GM21526 (cell line): ENCODE measurements at regions not wholly inside any gene's neighbourhood (a gene's known extent, or its start where the extent isn't known, plus 50 kb on each side); places are given as distances from the start of the nearest gene placed in this dataset.

Experiments used
- ATAC-seq: cut with Tn5 transposase; IDR thresholded peaks from one replicate; pipeline ENCODE4 v1.9.1; 2021; ENCODE audit warnings: moderate library complexity; ENCODE audit not compliant: unreplicated experiment, low FRiP score

DNA sequence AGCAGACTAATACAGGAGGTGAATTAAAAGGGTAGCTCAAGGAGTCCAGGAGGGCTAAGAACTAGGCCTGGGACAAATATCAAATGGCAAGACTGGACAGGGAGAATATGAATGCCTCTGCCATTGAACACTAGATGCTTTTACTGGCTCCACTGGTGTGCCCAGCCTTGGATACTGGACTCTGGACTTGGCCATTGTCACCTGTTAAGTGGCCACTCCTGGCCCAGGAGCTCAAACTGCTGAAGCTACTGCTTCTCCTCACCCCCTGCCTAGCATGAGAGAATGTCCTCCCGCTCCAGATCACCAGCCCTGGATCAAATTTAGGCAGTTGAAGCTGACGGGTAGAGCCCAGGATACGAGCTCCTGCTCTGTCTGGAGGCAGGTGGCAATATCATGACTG, 170.8 kb downstream of the DDX1 start:
- ATAC-seq: no peak

DNA sequence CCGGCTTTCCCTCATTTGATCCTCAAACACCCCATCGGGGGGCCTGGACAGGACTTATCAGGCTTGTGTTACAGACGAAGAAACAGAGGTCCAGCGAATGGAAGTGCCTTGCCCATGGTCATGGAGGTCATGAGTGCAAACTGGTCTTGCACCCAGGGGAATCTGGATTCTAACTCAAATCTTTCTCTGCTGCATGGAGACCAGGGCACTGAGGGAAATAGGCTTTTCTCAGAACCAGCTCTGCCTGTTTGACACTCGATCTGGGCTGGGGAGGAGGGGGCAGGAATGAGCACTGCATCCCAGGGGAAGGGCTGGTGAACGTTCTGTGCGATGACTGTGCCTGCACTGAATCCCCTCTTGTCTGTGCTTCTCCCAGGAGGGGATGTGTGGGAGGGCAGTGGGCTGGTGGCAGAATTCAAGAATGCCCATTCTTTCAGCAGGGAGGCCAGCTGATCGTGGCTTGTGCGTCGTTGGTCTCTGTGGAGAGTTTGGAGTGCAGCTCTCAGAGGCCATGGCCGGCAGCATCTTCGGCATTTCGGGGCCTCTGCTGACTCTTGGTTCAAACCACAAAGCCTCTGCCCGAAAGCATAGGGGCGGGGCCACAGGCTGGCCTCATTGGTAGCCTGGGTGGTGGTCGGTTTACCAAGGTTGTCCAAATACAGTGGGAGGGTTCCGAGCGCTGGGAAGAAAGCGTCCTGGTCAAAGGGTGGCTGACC, 171.6 kb downstream of the DDX1 start:
- no peak for ATAC-seq

DNA sequence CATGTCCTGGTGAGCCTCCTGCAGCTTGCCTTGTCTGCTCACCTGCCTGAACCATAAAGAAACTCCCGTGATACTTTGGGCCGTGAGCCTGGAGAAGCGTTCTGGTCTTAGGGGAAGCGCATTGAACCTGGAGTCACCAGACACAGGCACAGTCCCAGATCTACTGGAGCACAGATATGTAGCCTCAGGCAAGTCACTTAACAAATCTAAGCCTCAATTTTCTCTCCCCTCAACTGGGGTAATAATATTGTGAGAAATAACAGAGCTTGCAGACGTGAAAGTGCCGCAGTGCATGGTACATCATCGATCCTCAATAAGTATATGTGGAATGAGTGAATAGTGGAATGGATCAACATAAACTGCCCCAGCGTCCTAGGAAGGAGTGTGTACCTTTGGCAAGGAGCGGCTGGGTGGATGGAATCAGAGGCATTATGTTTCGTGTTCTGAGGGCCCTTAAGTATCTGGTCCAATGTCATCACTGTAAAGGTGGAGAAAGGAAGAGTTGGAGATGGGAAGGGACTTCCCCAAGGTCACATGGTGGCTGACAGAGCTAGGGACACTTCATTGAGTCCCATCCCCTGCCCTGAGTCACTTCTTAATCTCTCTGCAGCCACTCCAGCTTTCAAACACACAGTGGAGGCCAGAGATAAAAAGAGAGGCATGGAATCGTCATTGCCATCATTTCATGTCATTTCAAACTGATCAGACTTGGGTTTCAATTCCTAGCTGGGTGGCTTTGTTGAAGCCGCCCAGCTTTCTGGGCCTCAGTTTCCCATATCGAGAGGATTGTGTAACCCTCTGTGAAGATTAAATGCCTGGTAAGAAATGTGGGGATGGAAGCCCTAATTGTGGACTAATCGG, 172.4 kb downstream of the DDX1 start:
- ATAC-seq: no peak

DNA sequence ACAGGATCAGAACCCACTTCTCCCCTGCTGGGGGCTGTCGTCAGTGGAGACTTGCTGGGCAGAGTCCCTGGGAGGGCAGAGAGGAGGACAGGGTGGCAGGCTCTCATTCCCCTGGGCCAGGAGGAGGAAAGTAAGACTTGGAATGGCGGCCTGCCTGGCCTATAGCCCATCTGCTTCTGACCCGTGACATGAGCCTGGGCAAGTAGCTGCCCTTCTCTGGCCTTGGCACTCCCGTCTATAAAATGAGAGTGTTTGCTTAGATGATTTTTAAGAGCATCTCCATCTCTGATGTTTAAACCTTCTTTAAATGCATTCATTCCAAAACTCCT, 173.0 kb downstream of the DDX1 start:
- ATAC-seq: no peak

DNA sequence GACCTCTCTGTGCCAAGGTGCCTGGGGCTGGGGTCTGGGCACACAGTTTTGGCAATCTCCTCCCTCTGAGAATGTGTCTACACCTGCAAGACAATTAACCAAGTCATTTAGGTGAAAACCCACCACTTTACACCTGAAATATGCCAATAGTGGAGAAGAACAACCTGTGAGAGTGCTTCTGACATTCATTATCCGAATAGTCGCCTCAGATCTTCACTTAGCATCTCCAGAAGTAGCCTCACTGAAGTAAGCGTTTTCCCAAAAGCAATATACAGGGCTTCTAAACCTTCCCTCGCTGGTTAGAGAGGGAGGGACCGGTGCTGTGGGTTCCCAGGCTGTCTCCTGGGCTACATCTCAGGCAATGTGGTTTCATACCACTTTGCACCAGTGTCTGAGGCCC, 173.5 kb downstream of the DDX1 start:
- no peak for ATAC-seq

DNA sequence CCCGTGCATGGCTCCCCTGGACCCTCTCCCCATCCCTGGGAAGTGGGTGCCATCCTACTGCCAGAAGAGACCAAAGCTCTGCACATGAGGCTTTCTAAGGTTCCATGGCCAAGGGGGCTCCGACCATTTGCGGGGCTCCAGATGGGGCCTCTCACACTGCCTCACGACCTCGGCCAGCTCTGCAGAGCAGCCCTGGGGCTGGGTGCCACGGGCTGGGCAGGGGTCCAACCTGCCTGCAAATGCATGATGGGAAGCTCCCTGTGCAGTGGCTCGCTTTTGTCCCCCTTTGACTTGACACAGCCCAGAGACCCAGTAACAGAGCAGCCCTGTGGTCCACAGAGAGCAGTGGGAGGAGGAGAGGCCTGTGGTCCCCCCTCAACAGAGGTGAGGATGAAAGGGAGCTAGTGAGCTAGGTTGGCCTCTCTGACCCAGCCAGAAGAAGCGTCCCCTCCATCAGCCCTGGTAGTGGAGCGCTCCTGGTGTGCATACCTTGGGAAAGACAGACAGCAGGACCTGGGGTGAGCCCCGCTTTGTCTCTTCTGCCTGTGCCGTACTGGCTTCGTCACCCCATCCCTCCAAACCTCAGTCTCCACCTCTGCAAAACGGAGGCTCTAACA, 174.1 kb downstream of the DDX1 start:
- ATAC-seq: no peak

DNA sequence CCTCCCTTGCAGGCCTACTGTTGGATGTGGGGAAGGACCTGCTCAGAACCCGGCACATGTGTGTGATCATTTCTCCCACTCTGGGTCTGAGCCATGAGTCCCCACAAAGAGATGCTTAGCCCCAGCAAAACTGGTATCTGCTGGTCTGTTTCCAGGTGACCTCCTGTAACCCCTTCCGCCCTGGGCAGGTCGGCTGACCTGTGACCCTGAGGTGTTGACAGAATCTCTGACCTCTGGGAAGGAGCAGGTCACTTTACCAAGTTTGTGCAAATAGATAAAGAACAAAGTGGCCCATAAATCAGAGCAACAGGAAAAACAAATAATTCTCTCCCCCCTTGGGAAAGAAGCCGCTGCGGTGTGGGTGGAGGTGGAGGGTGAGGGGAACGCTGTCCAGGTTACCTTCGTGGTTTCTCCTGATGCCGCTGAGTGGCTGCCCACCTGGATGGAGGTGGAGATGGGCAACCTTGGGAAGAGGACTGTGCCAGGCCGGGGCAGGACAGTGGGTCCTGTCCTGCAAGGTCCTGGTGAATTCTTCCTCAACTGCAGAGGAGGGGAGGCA, 174.0 kb upstream of the MYCN start:
- no peak for ATAC-seq

DNA sequence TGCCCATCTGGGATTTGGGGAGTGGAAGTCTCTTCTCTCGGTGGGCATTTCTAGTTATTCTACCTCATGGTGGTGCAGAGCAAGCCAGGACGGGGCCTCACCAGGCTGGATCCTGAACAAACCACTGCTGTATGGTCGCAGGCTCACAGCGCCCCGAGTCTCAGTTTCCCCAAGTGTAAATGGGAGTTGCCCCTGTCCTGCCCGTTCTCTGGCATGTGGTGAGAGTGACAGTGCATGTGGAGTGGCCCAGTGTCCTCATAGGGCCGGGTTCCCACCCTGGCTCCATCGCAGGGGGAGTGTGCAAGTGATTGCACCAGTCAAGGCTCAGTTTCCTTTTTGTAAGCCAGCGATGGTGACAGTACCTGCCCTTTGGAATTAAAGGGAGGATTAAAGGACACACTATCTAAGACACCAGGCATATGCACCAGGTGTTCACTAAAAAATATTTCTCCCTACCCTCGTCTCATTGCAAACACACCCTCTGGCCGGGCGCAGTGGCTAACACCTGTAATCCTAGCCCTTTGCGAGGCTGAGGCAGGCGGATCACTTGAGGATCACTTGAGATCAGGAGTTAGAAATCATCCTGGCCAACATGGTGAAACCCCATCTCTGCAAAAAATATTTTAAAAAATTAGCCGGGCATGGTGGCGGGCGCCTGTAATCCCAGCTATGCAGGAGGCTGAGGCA, 173.3 kb upstream of the MYCN start:
- ATAC-seq: no peak

DNA sequence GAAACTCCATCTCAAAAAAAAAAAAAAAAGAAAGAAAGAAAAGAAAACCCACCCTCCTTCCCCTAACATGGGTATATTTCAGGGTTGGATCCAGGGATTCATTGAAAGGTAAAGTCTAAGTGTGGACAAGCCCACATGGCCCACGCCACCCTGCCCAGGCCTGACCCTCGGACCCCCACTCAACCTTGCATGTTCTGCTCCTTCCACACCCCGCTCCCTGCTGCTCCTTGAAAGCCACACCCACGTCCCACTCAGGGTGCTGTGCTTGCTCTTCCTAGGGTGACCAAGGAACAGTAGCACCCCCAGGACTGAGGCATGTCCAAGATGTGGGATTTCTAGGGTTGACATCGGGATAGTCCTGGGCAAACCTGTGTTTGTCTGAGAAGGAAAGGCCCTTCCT, 172.7 kb upstream of the MYCN start:
- ATAC-seq: no peak

DNA sequence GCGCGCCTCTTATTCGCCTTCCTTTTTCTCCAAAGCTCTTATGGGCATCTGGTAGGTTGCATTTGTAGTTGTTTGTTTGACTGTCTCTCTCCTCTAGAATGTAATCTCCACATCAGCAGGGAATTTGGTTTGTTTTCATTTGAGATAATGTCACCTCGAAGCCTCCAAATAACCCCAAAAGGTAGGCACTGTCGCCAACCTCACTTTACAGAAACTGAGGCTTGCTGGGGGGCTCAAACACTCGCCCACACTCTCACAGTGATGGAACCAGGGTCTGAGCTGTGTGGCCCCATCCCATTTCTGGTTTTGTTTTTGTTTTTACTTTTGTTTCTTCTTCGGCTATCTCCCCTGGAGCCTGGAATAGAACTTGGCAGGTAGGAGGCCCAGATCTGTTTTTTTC, 172.2 kb upstream of the MYCN start:
- no peak for ATAC-seq

DNA sequence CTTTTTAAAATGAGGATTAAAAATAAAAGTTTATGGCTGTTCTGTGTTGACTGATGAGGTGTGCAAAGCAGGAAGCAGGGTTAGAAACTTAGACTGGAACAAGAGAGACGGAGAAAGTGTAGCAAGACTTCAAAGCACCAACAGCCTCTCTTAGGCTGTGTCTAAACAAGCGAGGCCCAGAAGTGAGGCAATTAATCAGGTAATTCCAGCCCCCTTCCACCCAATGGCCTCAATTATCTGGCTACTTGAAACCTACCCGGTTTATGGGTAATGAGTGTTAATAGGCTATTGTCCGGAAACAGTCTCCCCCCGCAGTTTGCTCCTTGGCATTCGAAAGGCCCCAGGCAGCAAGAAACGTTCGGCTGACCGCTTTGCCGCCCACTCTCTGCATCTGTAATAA, 171.7 kb upstream of the MYCN start:
- ATAC-seq: no peak

DNA sequence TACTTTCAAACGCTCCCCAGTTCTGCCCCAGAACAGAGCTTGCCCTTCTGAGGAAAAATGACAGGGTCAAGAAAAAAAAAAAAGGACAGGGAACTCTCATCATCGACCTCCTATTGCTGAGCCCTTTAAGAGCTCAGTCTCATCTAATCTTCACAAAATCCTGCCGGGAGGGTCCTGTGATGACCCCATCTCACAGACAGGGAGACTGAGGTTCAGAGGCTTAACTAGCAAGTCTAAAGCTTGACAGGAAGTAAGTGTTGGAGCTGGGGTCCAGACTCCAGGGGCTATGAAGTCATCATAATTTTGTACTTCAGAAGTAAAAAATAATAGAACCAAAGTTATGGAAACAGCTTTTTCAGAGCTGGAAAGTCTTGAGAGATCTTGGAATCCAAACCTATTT, 171.1 kb upstream of the MYCN start:
- ATAC-seq: no peak

DNA sequence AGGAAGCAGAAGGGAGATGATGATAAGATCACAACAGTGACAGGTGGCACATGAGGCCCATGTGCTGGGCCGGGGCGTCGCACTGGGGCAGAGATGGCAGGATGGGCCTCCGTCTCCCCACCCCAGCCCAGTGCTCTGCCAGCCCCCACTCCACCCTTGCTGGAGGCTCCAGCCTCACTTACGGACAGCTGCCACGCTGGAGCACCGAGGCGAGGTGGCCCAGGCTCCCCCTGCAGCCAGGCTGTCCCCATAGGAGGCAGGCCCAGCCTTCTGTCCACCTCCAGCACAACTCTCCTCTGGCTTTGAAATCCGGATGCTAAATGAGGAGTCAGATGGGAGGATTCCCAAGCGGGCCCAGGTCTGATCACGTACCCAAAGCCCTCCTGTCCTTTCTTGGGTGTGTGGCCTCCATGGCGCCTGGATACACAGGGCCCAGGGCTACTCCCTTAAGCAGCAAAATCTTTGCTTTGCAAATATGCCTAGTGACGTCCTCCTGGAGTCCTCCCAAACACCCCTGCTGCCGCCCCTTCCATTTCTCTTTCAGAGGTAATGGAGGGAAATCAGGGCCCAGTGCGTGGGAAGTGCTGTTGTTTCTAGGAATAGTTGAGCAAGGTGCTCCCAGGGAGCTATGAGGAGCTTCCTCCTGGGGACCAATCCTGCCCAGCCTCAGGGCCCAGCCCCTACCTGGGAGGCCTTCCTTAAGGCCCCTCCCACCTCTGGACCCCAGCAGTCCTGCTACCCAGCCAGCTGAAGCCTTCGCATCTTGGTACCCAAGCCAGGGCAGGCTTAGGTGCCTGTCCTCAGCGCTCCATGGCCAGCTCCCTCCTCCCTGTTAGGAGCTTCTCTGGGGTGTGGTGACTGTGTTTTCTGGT, 170.4 kb upstream of the MYCN start:
- no peak for ATAC-seq

DNA sequence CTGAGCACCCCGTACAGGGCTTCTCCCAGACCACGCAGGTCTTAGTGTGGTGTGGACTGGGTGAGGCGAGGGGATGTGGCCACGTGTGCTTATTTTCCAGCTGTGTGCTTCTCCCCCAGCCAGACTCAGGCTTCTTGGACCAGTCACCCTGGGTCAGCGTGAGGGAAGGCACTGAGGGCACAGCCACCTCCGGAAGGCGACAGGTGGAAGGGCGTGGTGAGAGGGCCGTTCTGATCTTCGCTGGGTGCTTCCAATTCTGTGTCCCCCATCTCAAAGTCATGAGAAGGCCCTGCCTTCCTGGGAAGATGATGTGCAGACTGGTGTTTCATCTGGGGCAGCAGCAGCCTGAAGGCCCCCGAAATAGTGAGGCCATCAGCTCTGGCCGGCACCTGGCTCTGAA, 169.7 kb upstream of the MYCN start:
- no peak for ATAC-seq

DNA sequence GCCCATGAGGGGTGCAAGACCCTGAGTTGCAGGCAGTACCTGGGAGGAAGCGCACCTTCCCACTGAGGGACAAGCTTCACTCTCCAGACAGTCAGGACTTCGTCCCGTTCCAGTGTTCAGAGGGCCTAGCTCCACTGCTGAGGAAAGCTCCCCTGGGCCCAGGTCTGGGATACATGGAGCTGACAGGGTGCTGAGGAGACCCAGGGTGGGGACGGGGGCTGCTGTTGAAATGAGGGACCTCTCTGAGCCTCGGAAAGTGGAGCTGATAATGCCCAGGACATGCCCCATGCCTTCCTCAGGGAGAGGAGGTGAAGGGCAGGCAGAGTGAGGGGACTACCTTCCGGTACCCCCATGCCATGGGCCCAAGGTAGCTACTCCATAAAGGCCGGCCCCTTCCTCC, 169.2 kb upstream of the MYCN start:
- no peak for ATAC-seq

DNA sequence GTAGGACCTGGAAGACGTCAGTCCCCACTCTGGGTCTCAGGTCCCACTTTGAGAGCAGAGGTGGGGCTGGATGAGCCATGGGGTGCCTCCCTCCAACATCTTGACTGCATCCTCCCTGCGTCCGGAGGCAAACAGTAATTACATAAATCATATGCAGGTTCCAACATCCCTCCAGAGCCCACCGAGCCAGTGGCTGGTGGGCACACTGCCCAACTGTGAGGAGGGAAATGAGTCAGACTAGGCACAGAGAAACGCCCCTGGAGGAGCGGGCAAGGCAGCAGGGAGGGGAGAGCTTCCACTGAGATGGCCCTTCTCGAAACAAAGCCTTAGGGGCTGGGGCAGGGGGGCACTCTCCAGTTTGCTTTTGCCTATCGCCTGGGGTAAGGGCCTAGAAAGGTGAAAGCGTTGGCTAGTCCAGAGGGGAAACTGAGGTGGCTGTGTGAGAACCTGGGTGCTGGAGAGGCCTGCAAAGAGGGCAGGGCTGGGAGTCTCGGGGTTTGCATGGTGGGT, 168.2 kb upstream of the MYCN start:
- no peak for ATAC-seq

DNA sequence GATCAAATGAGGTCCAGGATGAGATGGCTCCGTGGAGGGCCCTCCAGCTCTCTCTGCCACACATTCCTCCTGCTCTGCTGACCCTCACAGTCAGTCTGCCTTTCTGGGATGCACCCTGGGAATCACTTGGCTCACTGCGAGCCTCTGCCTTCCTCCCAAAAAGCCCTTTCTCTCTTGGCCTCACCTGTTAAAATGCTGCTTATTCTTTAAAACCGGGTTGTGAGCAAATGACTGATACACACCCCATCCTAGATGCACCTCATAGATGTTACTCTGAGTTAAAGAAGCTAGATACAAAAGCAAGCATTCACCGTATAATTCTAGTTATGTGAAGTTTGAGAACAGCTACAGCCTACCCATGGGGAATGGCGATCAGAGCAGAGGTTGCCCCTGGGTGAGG, 167.7 kb upstream of the MYCN start:
- no peak for ATAC-seq

DNA sequence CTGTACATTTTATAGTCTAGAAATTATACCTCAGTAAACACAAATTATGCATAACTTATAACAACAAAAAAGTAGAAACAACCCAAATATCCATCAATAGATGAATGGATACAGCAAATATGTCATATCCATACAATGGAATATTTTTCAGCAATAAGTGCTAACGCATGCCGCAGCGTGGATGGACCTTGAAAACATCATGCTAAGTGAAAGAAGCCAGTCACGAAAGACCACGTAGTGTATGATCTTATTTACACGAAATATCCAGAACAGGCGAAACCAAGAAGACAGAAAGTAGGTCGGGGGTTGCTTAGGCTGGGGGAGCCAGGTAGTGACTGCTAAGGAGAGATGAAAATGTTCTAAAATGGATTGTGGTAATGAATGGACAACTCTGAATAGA, 167.1 kb upstream of the MYCN start:
- ATAC-seq: no peak

DNA sequence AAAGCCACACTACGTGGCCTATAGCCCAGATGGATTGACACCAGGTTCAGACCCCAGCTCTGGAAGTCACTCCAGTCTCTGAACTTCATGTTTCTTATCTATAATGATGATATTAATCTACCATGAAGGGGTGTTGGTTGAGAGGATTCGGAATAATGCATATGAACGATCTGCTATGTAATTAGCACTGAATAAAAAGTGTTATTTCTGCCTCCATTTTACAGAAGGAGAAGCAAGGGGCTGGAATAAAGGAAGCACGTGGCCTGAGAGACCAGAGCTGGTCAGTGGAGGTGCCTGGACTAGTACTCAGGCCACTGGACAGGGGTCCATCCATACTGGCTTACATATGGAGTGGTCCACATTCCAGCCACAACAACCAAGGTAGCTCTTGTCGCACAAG, 166.5 kb upstream of the MYCN start:
- no peak for ATAC-seq
